Neuron (in vitro differentiated cells): ENCODE measurements at regions not wholly inside any gene's neighbourhood (a gene's known extent, or its start where the extent isn't known, plus 50 kb on each side); places are given as distances from the start of the nearest gene placed in this dataset.

Experiments
- H2AFZ ChIP-seq: one replicate; pipeline ENCODE4 v1.6.1; 2013; ENCODE audit warnings: low read depth, mild to moderate bottlenecking, inconsistent platforms, low read length, moderate library complexity
- H3K27me3 ChIP-seq: one replicate; pipeline ENCODE4 v1.6.1; 2013; ENCODE audit warnings: low read length; ENCODE audit not compliant: insufficient read depth
- H3K36me3 ChIP-seq: one replicate; pipeline ENCODE4 v1.6.1; 2013; ENCODE audit warnings: low read length; ENCODE audit not compliant: insufficient read depth
- H3K4me1 ChIP-seq: one replicate; pipeline ENCODE4 v1.6.1; 2013; ENCODE audit warnings: low read length; ENCODE audit not compliant: insufficient read depth
- H3K4me3 ChIP-seq: 2 replicates; pipeline ENCODE4 v1.5.1; 2013; ENCODE audit warnings: mild to moderate bottlenecking, low read length, moderate library complexity
- H3K9me3 ChIP-seq: one replicate; pipeline ENCODE4 v1.6.1; 2013; ENCODE audit warnings: low read length

- Histone ChIP-seq H3K27me3 (no peaks in the 10 kb centered on the region), H3K9me3 (no peaks in the 10 kb centered on the region), H3K36me3 (no peaks in the 10 kb centered on the region)
Measured at GRCh38 chr18:65425366-65425765, 325.4 kb upstream of the CDH7 start.

GRCh38 chr18:65423776-65424175 lies 327.0 kb upstream of the CDH7 start:
- no peaks in the 10 kb centered on the region for H3K9me3 ChIP-seq
- no peaks in the 10 kb centered on the region for H3K36me3 ChIP-seq
- H2AFZ ChIP-seq = no peak overlapping the region
- H3K4me3 ChIP-seq = no peak overlapping the region
- no peaks in the 10 kb centered on the region for H3K4me1 ChIP-seq
- H3K27me3 ChIP-seq = no peaks in the 10 kb centered on the region

More at GRCh38 chr18:65425366-65425765, 325.4 kb upstream of the CDH7 start:
- Histone ChIP-seq H2AFZ (no peak overlapping the region), H3K4me3 (no peak overlapping the region), H3K4me1 (no peaks in the 10 kb centered on the region)

DNA sequence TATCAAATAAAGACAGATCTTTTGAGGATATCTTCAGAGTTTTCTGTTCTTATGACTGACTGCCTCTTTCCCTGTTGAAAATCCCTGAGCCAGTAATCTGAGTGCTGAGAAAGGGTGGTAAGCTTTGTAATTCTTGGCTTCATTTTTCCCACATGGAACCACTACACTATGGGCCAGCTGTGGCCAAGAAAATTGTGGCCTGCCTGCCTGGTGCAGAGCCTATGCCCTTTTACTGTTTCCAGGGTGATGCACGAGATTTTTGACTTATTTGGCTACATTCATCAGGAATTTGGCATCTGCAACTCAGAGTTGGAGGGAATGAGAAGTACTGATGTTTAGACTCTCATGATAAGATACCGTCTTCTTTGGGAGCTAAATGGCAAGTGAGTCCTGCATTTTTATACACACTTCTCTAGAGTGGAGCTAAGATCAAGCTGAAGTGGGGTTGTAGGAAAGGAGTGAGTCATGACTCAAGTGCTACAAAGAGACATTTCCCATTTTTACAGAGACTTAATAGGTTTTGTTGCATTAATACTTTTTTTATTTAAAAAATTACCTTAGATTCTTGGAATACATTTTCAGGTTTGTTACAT lies 328.2 kb upstream of the CDH7 start:
- Histone ChIP-seq H3K36me3 (no peaks in the 10 kb centered on the region), H3K4me3 (no peak overlapping the region), H2AFZ (no peak overlapping the region), H3K27me3 (no peaks in the 10 kb centered on the region), H3K9me3 (no peaks in the 10 kb centered on the region), H3K4me1 (no peaks in the 10 kb centered on the region)

DNA sequence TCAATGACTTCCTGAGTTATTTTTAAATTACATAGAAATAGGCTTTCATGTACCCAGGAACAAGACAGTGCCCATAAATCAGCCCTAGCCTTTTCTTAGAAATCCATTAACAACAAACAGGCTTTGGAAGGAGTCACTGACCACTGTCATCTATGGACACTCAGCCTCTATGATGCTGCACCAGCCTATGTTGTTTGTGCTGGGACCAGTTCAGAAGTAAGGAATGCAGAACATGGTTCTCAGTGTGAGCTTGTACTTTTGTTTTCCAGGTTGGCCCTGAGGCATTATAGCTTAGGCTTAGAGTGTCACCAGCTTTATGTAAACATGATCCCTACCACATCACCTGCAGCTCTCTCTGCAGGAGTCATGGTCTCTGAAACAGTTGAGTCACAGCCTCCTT lies 335.7 kb upstream of the CDH7 start:
- Histone ChIP-seq H3K9me3 (no peaks in the 10 kb centered on the region), H3K27me3 (no peaks in the 10 kb centered on the region), H2AFZ (no peak overlapping the region), H3K4me3 (no peak overlapping the region), H3K4me1 (no peaks in the 10 kb centered on the region), H3K36me3 (no peaks in the 10 kb centered on the region)

DNA sequence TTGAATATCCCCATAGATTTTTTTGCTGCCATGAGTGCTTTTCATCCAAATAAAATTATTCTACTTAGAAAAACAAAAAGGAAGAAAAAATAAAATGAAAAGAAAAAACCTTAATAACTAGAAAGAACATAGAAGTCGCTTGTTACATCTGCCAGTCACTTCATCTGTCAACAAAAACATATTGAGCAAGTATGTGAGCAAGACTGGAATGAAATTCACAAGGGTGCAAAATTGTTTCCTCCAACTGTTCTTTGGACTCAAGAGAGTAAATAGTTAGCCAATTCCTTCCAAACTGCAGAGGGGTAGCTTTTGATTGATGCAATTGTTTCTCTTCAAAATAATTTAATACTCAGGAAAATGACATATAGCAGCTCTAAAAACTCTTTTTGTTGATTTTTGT lies 336.3 kb upstream of the CDH7 start:
- H3K27me3 ChIP-seq = no peaks in the 10 kb centered on the region
- no peaks in the 10 kb centered on the region for H3K36me3 ChIP-seq
- H3K4me3 ChIP-seq = no peak overlapping the region
- H3K4me1 ChIP-seq = no peaks in the 10 kb centered on the region
- H2AFZ ChIP-seq = no peak overlapping the region
- no peaks in the 10 kb centered on the region for H3K9me3 ChIP-seq

DNA sequence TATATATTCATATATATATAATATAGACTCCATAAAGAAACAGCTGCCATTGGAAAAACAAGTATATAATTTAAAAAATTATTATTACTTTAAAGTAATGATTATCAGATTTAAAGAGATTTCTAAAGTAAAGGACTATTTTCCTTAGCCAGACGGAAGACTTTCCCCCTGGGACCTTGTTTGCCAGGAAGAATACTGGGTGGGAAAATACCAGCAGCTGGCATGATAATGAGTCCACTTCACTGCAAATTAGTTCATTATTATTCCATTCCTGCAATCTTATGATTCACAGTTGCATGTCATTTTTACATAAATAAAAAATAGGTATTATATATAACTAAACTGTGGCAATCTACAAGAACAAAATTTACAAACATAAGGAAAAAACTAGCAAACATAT lies 339.8 kb upstream of the CDH7 start:
- Histone ChIP-seq H3K36me3 (no peaks in the 10 kb centered on the region), H3K27me3 (no peaks in the 10 kb centered on the region), H3K9me3 (no peaks in the 10 kb centered on the region)

DNA sequence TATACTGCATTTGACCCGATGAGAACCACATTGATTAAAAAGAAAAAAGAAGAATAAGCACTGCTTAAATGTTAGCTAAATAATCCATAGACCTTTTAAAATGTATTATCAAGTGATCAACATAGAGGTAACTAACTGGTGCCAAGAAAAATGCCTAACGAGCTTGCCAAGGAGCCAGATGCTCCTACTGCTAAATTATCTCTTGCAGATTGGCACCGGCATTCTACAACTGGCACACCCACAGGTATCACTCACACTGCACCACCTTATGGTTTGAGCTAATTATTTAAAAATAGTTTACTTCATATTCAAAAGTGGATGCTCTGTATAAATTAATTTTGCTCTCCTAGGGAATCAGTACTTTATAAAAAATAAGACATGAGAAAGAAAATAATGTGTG lies 341.6 kb upstream of the CDH7 start:
- Histone ChIP-seq H3K36me3 (no peaks in the 10 kb centered on the region), H3K4me1 (no peaks in the 10 kb centered on the region), H3K4me3 (no peak overlapping the region), H3K27me3 (no peaks in the 10 kb centered on the region), H3K9me3 (no peaks in the 10 kb centered on the region), H2AFZ (no peak overlapping the region)

More for the DNA sequence above, 339.8 kb upstream of the CDH7 start:
- Histone ChIP-seq H3K4me3 (no peak overlapping the region), H3K4me1 (no peaks in the 10 kb centered on the region), H2AFZ (no peak overlapping the region)

DNA sequence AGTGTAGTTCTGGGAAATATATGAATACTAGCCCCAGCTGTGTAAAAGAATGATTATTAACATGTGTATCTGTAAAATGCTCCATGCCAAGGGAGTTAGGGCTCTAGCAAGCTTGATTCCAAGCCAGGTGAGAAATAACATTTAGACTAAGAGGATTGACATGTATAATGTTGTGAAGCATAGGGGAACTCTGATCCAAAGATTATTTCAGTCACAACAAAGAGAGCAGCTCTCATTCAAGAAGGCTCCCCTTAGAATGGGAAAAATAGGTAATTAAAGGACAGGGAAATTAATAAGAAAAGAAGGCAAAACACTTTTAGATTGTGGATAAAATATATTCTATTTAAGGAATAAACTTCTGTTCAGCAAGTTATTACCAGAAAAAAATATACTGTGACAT lies 347.3 kb upstream of the CDH7 start:
- Histone ChIP-seq H3K27me3 (no peaks in the 10 kb centered on the region), H3K4me3 (no peak overlapping the region), H3K9me3 (no peaks in the 10 kb centered on the region), H3K4me1 (peaks cover 23% of the 10 kb centered on the region), H3K36me3 (no peaks in the 10 kb centered on the region), H2AFZ (no peak overlapping the region)

DNA sequence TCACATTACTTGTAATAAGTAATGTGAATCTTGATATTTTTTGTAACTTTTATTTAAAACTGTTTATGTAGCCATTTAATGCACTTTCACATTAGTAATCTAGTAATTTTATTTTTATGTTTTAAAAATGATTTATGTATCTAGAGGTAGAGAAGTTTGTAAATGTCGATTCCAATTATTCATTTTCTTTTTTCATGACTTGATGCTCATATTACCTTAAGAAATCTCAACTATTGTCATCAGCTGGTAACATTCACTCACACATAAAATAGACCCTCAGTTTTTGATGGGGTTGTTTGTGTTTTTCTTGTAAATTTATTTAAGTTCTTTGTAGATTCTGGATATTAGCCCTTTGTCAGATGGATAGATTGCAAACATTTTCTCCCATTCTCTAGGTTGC lies 351.7 kb upstream of the CDH7 start:
- Histone ChIP-seq H3K36me3 (no peaks in the 10 kb centered on the region), H3K9me3 (no peaks in the 10 kb centered on the region), H3K27me3 (no peaks in the 10 kb centered on the region), H3K4me1 (peaks cover 23% of the 10 kb centered on the region), H3K4me3 (no peak overlapping the region), H2AFZ (no peak overlapping the region)

DNA sequence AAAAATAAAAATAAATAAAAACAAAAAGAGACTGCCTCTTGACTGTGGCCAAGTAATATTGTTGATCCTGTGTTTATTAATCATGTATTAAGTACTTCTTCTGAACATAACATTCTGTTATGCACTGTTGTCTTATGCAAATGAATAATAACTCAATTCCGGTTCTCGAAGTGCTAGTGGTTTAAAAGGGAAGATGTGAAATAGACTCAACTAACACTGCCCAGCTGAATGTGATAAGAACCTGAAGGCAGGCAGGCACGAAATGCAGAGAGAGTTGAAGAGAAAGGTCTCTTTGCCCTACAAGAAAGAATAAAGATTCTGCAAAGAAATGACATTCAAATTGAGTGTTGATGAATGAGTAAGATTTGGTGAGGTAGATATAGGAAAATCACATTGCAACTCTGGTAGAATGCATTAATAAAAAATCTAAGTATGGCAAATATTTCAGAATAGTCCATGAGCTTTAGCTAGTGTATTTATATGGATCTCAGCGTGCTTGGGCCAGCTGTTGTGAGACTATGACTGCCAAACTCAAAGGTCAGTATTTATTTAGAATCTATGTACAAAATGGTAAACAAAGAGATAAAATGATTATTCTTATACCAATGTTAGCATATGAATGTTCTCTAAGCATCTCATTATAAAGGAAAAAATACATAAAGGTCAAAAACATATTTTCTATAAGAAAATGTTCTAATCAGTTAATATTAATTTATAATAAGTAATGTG lies 352.3 kb upstream of the CDH7 start:
- Histone ChIP-seq H3K4me3 (no peak overlapping the region), H3K9me3 (no peaks in the 10 kb centered on the region), H2AFZ (no peak overlapping the region), H3K27me3 (no peaks in the 10 kb centered on the region), H3K4me1 (peaks cover 23% of the 10 kb centered on the region), H3K36me3 (no peaks in the 10 kb centered on the region)

DNA sequence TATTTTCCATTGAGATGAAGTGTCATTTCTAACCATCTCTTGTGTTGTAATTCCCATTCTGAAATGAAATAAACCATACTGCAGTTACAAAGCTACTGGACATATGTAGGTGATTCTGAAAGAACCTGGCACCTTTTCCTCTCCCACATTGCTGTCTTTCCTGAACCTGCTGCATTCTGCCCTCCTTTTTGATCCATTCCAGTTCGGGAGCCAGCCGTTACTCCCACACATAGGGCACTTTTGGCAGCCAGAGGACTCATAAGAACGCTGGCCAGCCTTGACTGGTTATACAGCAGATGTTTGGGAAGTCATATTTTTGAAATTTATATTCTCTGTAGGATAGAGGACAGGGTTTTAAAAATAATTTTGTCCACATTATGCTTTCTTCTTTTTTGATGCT lies 369.8 kb upstream of the CDH7 start:
- no peaks in the 10 kb centered on the region for H3K4me1 ChIP-seq
- no peak overlapping the region for H2AFZ ChIP-seq
- no peak overlapping the region for H3K4me3 ChIP-seq
- no peaks in the 10 kb centered on the region for H3K36me3 ChIP-seq
- H3K27me3 ChIP-seq = no peaks in the 10 kb centered on the region
- H3K9me3 ChIP-seq = no peaks in the 10 kb centered on the region

DNA sequence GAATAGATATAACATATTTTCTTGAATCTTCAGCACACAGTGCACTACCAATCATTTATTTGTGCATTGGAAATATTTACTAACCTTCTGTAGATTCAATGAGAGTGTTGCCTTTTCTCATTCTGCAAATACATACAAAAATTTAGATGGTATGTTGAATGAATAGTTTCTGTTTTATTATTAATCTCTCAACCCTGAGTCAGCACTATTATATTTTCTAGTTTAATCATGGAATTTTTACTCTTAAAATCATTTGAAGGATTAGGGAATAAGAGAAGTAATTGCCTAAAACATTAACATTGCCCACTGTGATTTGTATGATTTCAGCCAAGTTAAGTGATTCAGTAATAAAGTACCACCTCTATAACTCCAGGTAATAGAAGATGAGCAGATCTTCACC lies 370.2 kb upstream of the CDH7 start:
- Histone ChIP-seq H2AFZ (no peak overlapping the region), H3K36me3 (no peaks in the 10 kb centered on the region), H3K27me3 (no peaks in the 10 kb centered on the region), H3K9me3 (no peaks in the 10 kb centered on the region), H3K4me3 (no peak overlapping the region), H3K4me1 (no peaks in the 10 kb centered on the region)

- Histone ChIP-seq H2AFZ (peak overlapping the region; percentile 58), H3K9me3 (no peaks in the 10 kb centered on the region), H3K27me3 (no peaks in the 10 kb centered on the region), H3K4me3 (no peak overlapping the region), H3K4me1 (peaks cover 16% of the 10 kb centered on the region), H3K36me3 (no peaks in the 10 kb centered on the region)
Measured at GRCh38 chr18:65372904-65373303, 377.9 kb upstream of the CDH7 start.
